ENCODE measurements at regions not wholly inside any gene's neighbourhood (a gene's known extent, or its start where the extent isn't known, plus 50 kb on each side); places are given as distances from the start of the nearest gene placed in this dataset.

GRCh38 chr4:154065368-154065767 is 276.5 kb upstream of the SFRP2 start:
- no peak overlapping the region for H2BK15ac ChIP-seq (ENCODE audit: low read length)
- no peak overlapping the region for H4K8ac ChIP-seq (ENCODE audit: extremely low read depth, insufficient read depth, low read length)
- H3K56ac ChIP-seq (replicated peaks; ENCODE audit: insufficient read length, low read depth, low read length) = no peak overlapping the region
- 0 out of 8 replicates have a peak, but pooled peaks cover 0 to 3% (median 0%) of the 10 kb centered on the region in 4 experiments for H3K36me3 ChIP-seq (ENCODE audit: control insufficient read depth in 2 of 4, insufficient read depth in 4 of 4, low read length in 3 of 4)
- no peak overlapping the region for H2BK5ac ChIP-seq (ENCODE audit: low read depth, low read length)
- POLR2A ChIA-PET (ENCODE audit: partially characterized antibody) = no interaction called here
- no peak overlapping the region for H3K9ac ChIP-seq (replicated peaks in 1 of 4; ENCODE audit: extremely low read depth in 1 of 4, low read depth in 3 of 4, low read length in 3 of 4)
- H3K27ac ChIP-seq (ENCODE audit: low read depth, low read length) = no peak overlapping the region
- H3K4me2 ChIP-seq (ENCODE audit: insufficient read depth in 1 of 2, low read depth in 2 of 2, low read length in 2 of 2) = no peak overlapping the region
- no peak overlapping the region for H2BK120ac ChIP-seq (replicated peaks; ENCODE audit: low read depth, low read length)
- H2AK5ac ChIP-seq (ENCODE audit: low read depth, low read length) = no peak overlapping the region
- FAIRE-seq (no peak), DNase-seq (ENCODE audit: low read depth in 1 of 2, low spot score in 2 of 2) (no peak)
- H3K79me2 ChIP-seq (ENCODE audit: control insufficient read depth in 1 of 2, insufficient read depth in 2 of 2, low read length in 2 of 2) = no peaks in the 10 kb centered on the region
- no peak overlapping the region for H3K18ac ChIP-seq (ENCODE audit: extremely low read depth, low read length)
- no peaks in the 10 kb centered on the region for H4K20me1 ChIP-seq (replicated peaks in 1 of 2; ENCODE audit: control insufficient read depth in 1 of 2, insufficient read depth in 2 of 2, low read length in 2 of 2)
- H2AFZ ChIP-seq (ENCODE audit: low read length) = no peak overlapping the region
- H3K4me3 ChIP-seq (ENCODE audit: extremely low read depth in 1 of 4, insufficient read depth in 2 of 4, low read depth in 3 of 4, low read length in 4 of 4) = no peak overlapping the region
- H2BK20ac ChIP-seq (ENCODE audit: low read length) = no peak overlapping the region
- no peaks in the 10 kb centered on the region for H3K23me2 ChIP-seq (ENCODE audit: low read depth, low read length)
- H3K14ac ChIP-seq (ENCODE audit: insufficient read length) = no peak overlapping the region
- H4K91ac ChIP-seq (replicated peaks; ENCODE audit: insufficient read length, low read length) = no peak overlapping the region
- H3K27me3 ChIP-seq (replicated peaks in 1 of 4; ENCODE audit: control insufficient read depth in 3 of 4, extremely low read depth in 1 of 4, insufficient read depth in 3 of 4, low read length in 3 of 4) = no peaks in the 10 kb centered on the region
- H4K5ac ChIP-seq (ENCODE audit: insufficient read length, low read depth, low read length) = no peak overlapping the region
- no peak overlapping the region for H3K4ac ChIP-seq (replicated peaks; ENCODE audit: insufficient read length, low read depth, low read length)
- H2BK12ac ChIP-seq (ENCODE audit: low read depth, low read length) = no peak overlapping the region
- H3K4me1 ChIP-seq (replicated peaks in 1 of 4; ENCODE audit: control insufficient read depth in 3 of 4, insufficient read depth in 4 of 4, low read length in 3 of 4) = peaks cover 0 to 2% (median 0%) of the 10 kb centered on the region in 4 experiments; a peak in 1 of 7 replicates
- CTCF ChIA-PET (ENCODE audit: partially characterized antibody) = interaction anchor here (8.6 kb wide), 1 partner anchor 17 kb away, joined by 51 read pairs; no protein-coding TSS in a partner anchor
- H3K23ac ChIP-seq (ENCODE audit: insufficient read length) = no peak overlapping the region
- no peaks in the 10 kb centered on the region; the same call in 1 of the 2 replicates for H3K79me1 ChIP-seq (ENCODE audit: low read depth, low read length)
- H3K9me3 ChIP-seq (ENCODE audit: insufficient read depth in 2 of 2, low read depth in 1 of 2, low read length in 1 of 2) = peaks cover 8 to 9% of the 10 kb centered on the region in 2 experiments; a peak in 3 of 4 replicates
- no peak for TF ChIP-seq CHD2 (IDR thresholded peaks at IDR 0.05; ENCODE audit: low read length)
- no peak for TF ChIP-seq BACH1 (IDR thresholded peaks at IDR 0.05; ENCODE audit: low read length)
- TF ChIP-seq USF2 (IDR thresholded peaks at IDR 0.05; ENCODE audit: low read length) = no peak
- TF ChIP-seq EZH2 (IDR thresholded peaks at IDR 0.05; ENCODE audit: low read depth, low read length, severe bottlenecking) = no peak
- TF ChIP-seq CREB1 (IDR thresholded peaks at IDR 0.05) = no peak
- TF ChIP-seq POLR2A (IDR thresholded peaks at IDR 0.05; ENCODE audit: control extremely low read depth in 1 of 2, low read depth in 2 of 2, low read length in 2 of 2) = no peak
- no peak for TF ChIP-seq ATF2 (IDR thresholded peaks at IDR 0.05; ENCODE audit: low read length)
- no peak for TF ChIP-seq SRF (IDR thresholded peaks at IDR 0.05; ENCODE audit: low read depth, low read length)
- no peak for TF ChIP-seq BRCA1 (IDR thresholded peaks at IDR 0.05; ENCODE audit: low read depth, low read length)
- TF ChIP-seq MAX (IDR thresholded peaks at IDR 0.05) = no peak
- TF ChIP-seq NRF1 (IDR thresholded peaks at IDR 0.05; ENCODE audit: low read depth, low read length) = no peak
- no peak for TF ChIP-seq YY1 (IDR thresholded peaks at IDR 0.05; ENCODE audit: low read depth, low read length)
- TF ChIP-seq POLR2AphosphoS5 (IDR thresholded peaks at IDR 0.05; ENCODE audit: low read depth, low read length) = no peak
- TF ChIP-seq HDAC6 (IDR thresholded peaks at IDR 0.05; ENCODE audit: low read depth, low read length) = no peak

Data from H1 (cell line).